ENCODE measurements at regions not wholly inside any gene's neighbourhood (a gene's known extent, or its start where the extent isn't known, plus 50 kb on each side); places are given as distances from the start of the nearest gene placed in this dataset.

- TF ChIP-seq CTCF (IDR thresholded peaks at IDR 0.05) (no peak), EP300 (IDR thresholded peaks at IDR 0.05) (no peak), POLR2AphosphoS5 (IDR thresholded peaks at IDR 0.05) (no peak)
Measured at GRCh38 chr9:107102011-107102410, 181.1 kb upstream of the RAD23B start.
